ENCODE measurements at regions not wholly inside any gene's neighbourhood (a gene's known extent, or its start where the extent isn't known, plus 50 kb on each side); places are given as distances from the start of the nearest gene placed in this dataset.

- no peak overlapping the region for H3K4me2 ChIP-seq (ENCODE audit: unreplicated experiment)
- no peaks in the 10 kb centered on the region for H3F3A ChIP-seq (ENCODE audit: insufficient read depth)
- no peaks in the 10 kb centered on the region for H3K9me2 ChIP-seq (ENCODE audit: insufficient read depth)
- no peaks in the 10 kb centered on the region for H3K36me3 ChIP-seq (ENCODE audit: low read depth)
- no peaks in the 10 kb centered on the region for H3K4me1 ChIP-seq (ENCODE audit: insufficient read depth)
- H3K27ac ChIP-seq = no peak overlapping the region
- H3K9me3 ChIP-seq (ENCODE audit: low read depth) = no peaks in the 10 kb centered on the region
- H3K79me2 ChIP-seq (ENCODE audit: insufficient read depth) = no peaks in the 10 kb centered on the region
- no peaks in the 10 kb centered on the region for H3K27me3 ChIP-seq (replicated peaks; ENCODE audit: insufficient read depth)
- H4K20me1 ChIP-seq (ENCODE audit: insufficient read depth) = no peaks in the 10 kb centered on the region
- 45 to 57% methylated on average over 3 of the region's 3 CpGs for WGBS, 2 experiments (ENCODE audit: low coverage in 1 of 2, low lambda C conversion rate in 2 of 2, missing lambda C conversion rate in 2 of 2)
- in situ Hi-C loops (cut with MboI) = no loop called here
- H3K9ac ChIP-seq = no peak overlapping the region
- DNase-seq = no peak
- TF ChIP-seq EZH2 (IDR thresholded peaks at IDR 0.05; ENCODE audit: insufficient read depth, poor library complexity, severe bottlenecking) (no peak), EZH2phosphoT487 (IDR thresholded peaks at IDR 0.05; ENCODE audit: insufficient read depth, low read depth) (no peak)
- H2AFZ ChIP-seq = no peak overlapping the region
- H3K4me3 ChIP-seq = no peak overlapping the region
These were observed 503.9 kb downstream of the DNAJB9 start for GRCh38 chr7:109073543-109073942.

GRCh38 chr7:109076396-109076972, 506.8 kb downstream of the DNAJB9 start:
- Histone ChIP-seq H3K27ac (no peak overlapping the region), H3K79me2 (ENCODE audit: insufficient read depth) (no peaks in the 10 kb centered on the region), H3K9ac (no peak overlapping the region), H3K36me3 (ENCODE audit: low read depth) (no peaks in the 10 kb centered on the region), H2AFZ (no peak overlapping the region), H3K4me2 (ENCODE audit: unreplicated experiment) (no peak overlapping the region), H3F3A (ENCODE audit: insufficient read depth) (no peaks in the 10 kb centered on the region), H3K27me3 (replicated peaks; ENCODE audit: insufficient read depth) (no peaks in the 10 kb centered on the region), H4K20me1 (ENCODE audit: insufficient read depth) (no peaks in the 10 kb centered on the region), H3K9me3 (ENCODE audit: low read depth) (no peaks in the 10 kb centered on the region), H3K4me1 (ENCODE audit: insufficient read depth) (no peaks in the 10 kb centered on the region), H3K4me3 (no peak overlapping the region), H3K9me2 (ENCODE audit: insufficient read depth) (no peaks in the 10 kb centered on the region)
- no peak for TF ChIP-seq EZH2phosphoT487 (IDR thresholded peaks at IDR 0.05; ENCODE audit: insufficient read depth, low read depth)
- TF ChIP-seq EZH2 (IDR thresholded peaks at IDR 0.05; ENCODE audit: insufficient read depth, poor library complexity, severe bottlenecking) = no peak
- in situ Hi-C loops (cut with MboI) = no loop called here
- WGBS, 2 experiments (ENCODE audit: low coverage in 1 of 2, low lambda C conversion rate in 2 of 2, missing lambda C conversion rate in 2 of 2) = 10 to 11% methylated on average over 2 of the region's 2 CpGs
- DNase-seq = no peak

GRCh38 chr7:109091042-109091441, 521.4 kb downstream of the DNAJB9 start:
- Histone ChIP-seq H4K20me1 (ENCODE audit: insufficient read depth) (no peaks in the 10 kb centered on the region), H3K9ac (no peak overlapping the region), H3K27me3 (replicated peaks; ENCODE audit: insufficient read depth) (no peaks in the 10 kb centered on the region), H3K9me3 (ENCODE audit: low read depth) (no peaks in the 10 kb centered on the region), H3K9me2 (ENCODE audit: insufficient read depth) (no peaks in the 10 kb centered on the region), H3K79me2 (ENCODE audit: insufficient read depth) (no peaks in the 10 kb centered on the region), H3K4me2 (ENCODE audit: unreplicated experiment) (no peak overlapping the region), H3K4me3 (no peak overlapping the region), H3K27ac (no peak overlapping the region), H3F3A (ENCODE audit: insufficient read depth) (no peaks in the 10 kb centered on the region), H3K36me3 (ENCODE audit: low read depth) (no peaks in the 10 kb centered on the region), H2AFZ (no peak overlapping the region), H3K4me1 (ENCODE audit: insufficient read depth) (no peaks in the 10 kb centered on the region)
- WGBS, 2 experiments (ENCODE audit: low coverage in 1 of 2, low lambda C conversion rate in 2 of 2, missing lambda C conversion rate in 2 of 2) = 4 to 7% methylated on average over 1 of the region's 1 CpG
- in situ Hi-C loops (cut with MboI) = no loop called here
- TF ChIP-seq EZH2phosphoT487 (IDR thresholded peaks at IDR 0.05; ENCODE audit: insufficient read depth, low read depth) = no peak
- no peak for TF ChIP-seq EZH2 (IDR thresholded peaks at IDR 0.05; ENCODE audit: insufficient read depth, poor library complexity, severe bottlenecking)
- no peak for DNase-seq

GRCh38 chr7:109092268-109092667, 522.6 kb downstream of the DNAJB9 start:
- Histone ChIP-seq H3K27me3 (replicated peaks; ENCODE audit: insufficient read depth) (no peaks in the 10 kb centered on the region), H3K9me2 (ENCODE audit: insufficient read depth) (no peaks in the 10 kb centered on the region), H3K4me1 (ENCODE audit: insufficient read depth) (no peaks in the 10 kb centered on the region), H3K9me3 (ENCODE audit: low read depth) (no peaks in the 10 kb centered on the region), H3K27ac (no peak overlapping the region), H3K4me2 (ENCODE audit: unreplicated experiment) (no peak overlapping the region), H3K79me2 (ENCODE audit: insufficient read depth) (no peaks in the 10 kb centered on the region), H3K4me3 (no peak overlapping the region), H3F3A (ENCODE audit: insufficient read depth) (no peaks in the 10 kb centered on the region), H3K36me3 (ENCODE audit: low read depth) (no peaks in the 10 kb centered on the region), H3K9ac (no peak overlapping the region), H4K20me1 (ENCODE audit: insufficient read depth) (no peaks in the 10 kb centered on the region), H2AFZ (no peak overlapping the region)
- DNase-seq = no peak
- TF ChIP-seq EZH2 (IDR thresholded peaks at IDR 0.05; ENCODE audit: insufficient read depth, poor library complexity, severe bottlenecking) (no peak), EZH2phosphoT487 (IDR thresholded peaks at IDR 0.05; ENCODE audit: insufficient read depth, low read depth) (no peak)
- 35 to 67% methylated on average over 1 of the region's 1 CpG for WGBS, 2 experiments (ENCODE audit: low coverage in 1 of 2, low lambda C conversion rate in 2 of 2, missing lambda C conversion rate in 2 of 2)
- in situ Hi-C loops (cut with MboI) = no loop called here

GRCh38 chr7:109101332-109101731, 531.7 kb downstream of the DNAJB9 start:
- H3K9me2 ChIP-seq (ENCODE audit: insufficient read depth) = no peaks in the 10 kb centered on the region

More at GRCh38 chr7:109101332-109101731, 531.7 kb downstream of the DNAJB9 start:
- Histone ChIP-seq H3K4me1 (ENCODE audit: insufficient read depth) (no peaks in the 10 kb centered on the region), H3K9ac (no peak overlapping the region), H3K4me3 (no peak overlapping the region), H3K27ac (no peak overlapping the region), H3F3A (ENCODE audit: insufficient read depth) (no peaks in the 10 kb centered on the region), H3K9me3 (ENCODE audit: low read depth) (no peaks in the 10 kb centered on the region), H3K36me3 (ENCODE audit: low read depth) (no peaks in the 10 kb centered on the region), H3K27me3 (replicated peaks; ENCODE audit: insufficient read depth) (no peaks in the 10 kb centered on the region), H3K79me2 (ENCODE audit: insufficient read depth) (no peaks in the 10 kb centered on the region), H3K4me2 (ENCODE audit: unreplicated experiment) (no peak overlapping the region), H4K20me1 (ENCODE audit: insufficient read depth) (no peaks in the 10 kb centered on the region), H2AFZ (no peak overlapping the region)
- DNase-seq = no peak
- 34 to 36% methylated on average over 1 of the region's 1 CpG for WGBS, 2 experiments (ENCODE audit: low coverage in 1 of 2, low lambda C conversion rate in 2 of 2, missing lambda C conversion rate in 2 of 2)
- TF ChIP-seq EZH2phosphoT487 (IDR thresholded peaks at IDR 0.05; ENCODE audit: insufficient read depth, low read depth) (no peak), EZH2 (IDR thresholded peaks at IDR 0.05; ENCODE audit: insufficient read depth, poor library complexity, severe bottlenecking) (no peak)
- in situ Hi-C loops (cut with MboI) = no loop called here
